ENCODE measurements at regions not wholly inside any gene's neighbourhood (a gene's known extent, or its start where the extent isn't known, plus 50 kb on each side); places are given as distances from the start of the nearest gene placed in this dataset.

GRCh38 chr10:113336549-113337130, 216.2 kb upstream of the HABP2 start:
- TF ChIP-seq CTCF (conservative IDR thresholded peaks at IDR 0.05 in 1 of 2, IDR thresholded peaks at IDR 0.05 in 1 of 2; ENCODE audit: low read depth in 1 of 2, low read length in 2 of 2), result no peak
- no peak for TF ChIP-seq EZH2 (IDR thresholded peaks at IDR 0.05; ENCODE audit: low read length, missing control alignments)

Data from fibroblast of lung (primary cell).